HL-60 (cell line): ENCODE measurements at regions not wholly inside any gene's neighbourhood (a gene's known extent, or its start where the extent isn't known, plus 50 kb on each side); places are given as distances from the start of the nearest gene placed in this dataset.

Experiments used
- DNase-seq, 2 experiments: peaks; one replicate each; pipeline ENCODE4 v3.0.0-alpha.2; 2010 to 2020; ENCODE audit warnings: low read depth in 1 of 2, low spot score in 1 of 2
- H3K27ac ChIP-seq: fragments of 250-450 bp; sonication (Bioruptor Pico); replicated peaks from 2 replicates; pipeline ENCODE4 v1.5.1; 2020; ENCODE audit warnings: mild to moderate bottlenecking, moderate library complexity
- H3K27me3 ChIP-seq: fragments of 250-450 bp; sonication (Bioruptor Pico); 2 replicates; pipeline ENCODE4 v1.5.1; 2021; ENCODE audit warnings: mild to moderate bottlenecking, moderate library complexity; ENCODE audit not compliant: insufficient read depth, poor library complexity, severe bottlenecking
- H3K4me3 ChIP-seq: replicated peaks from 2 replicates; pipeline ENCODE4 v1.5.1; 2011; ENCODE audit warnings: mild to moderate bottlenecking, control low read depth, low read length; ENCODE audit not compliant: insufficient read depth
- CTCF ChIP-seq: IDR thresholded peaks from one replicate; pipeline ENCODE4 v1.5.1; 2011; ENCODE audit warnings: low read length, control low read depth, inconsistent platforms; ENCODE audit not compliant: insufficient read depth
- GABPA ChIP-seq: IDR thresholded peaks from 2 replicates; pipeline ENCODE4 v1.6.1; 2012; ENCODE audit warnings: low read depth
- POLR2AphosphoS5 ChIP-seq: IDR thresholded peaks from 2 replicates; pipeline ENCODE4 v1.6.1; 2012; ENCODE audit warnings: low read depth
- SPI1 ChIP-seq: IDR thresholded peaks from 2 replicates; pipeline ENCODE4 v1.6.1; 2012; ENCODE audit warnings: low read depth, mild to moderate bottlenecking, borderline replicate concordance
- TF ChIP-seq, protein P1 (sequence below): IDR thresholded peaks from 2 replicates; pipeline ENCODE4 v1.6.1; 2012; ENCODE audit warnings: low read depth; ENCODE audit not compliant: insufficient replicate concordance

- DNase-seq, result no peak
- no peak overlapping the region for H3K4me3 ChIP-seq
- no peak overlapping the region for H3K27ac ChIP-seq
- H3K27me3 ChIP-seq, result no peaks in the 10 kb centered on the region
- TF ChIP-seq CTCF, result no peak
- TF ChIP-seq, protein P1, sequence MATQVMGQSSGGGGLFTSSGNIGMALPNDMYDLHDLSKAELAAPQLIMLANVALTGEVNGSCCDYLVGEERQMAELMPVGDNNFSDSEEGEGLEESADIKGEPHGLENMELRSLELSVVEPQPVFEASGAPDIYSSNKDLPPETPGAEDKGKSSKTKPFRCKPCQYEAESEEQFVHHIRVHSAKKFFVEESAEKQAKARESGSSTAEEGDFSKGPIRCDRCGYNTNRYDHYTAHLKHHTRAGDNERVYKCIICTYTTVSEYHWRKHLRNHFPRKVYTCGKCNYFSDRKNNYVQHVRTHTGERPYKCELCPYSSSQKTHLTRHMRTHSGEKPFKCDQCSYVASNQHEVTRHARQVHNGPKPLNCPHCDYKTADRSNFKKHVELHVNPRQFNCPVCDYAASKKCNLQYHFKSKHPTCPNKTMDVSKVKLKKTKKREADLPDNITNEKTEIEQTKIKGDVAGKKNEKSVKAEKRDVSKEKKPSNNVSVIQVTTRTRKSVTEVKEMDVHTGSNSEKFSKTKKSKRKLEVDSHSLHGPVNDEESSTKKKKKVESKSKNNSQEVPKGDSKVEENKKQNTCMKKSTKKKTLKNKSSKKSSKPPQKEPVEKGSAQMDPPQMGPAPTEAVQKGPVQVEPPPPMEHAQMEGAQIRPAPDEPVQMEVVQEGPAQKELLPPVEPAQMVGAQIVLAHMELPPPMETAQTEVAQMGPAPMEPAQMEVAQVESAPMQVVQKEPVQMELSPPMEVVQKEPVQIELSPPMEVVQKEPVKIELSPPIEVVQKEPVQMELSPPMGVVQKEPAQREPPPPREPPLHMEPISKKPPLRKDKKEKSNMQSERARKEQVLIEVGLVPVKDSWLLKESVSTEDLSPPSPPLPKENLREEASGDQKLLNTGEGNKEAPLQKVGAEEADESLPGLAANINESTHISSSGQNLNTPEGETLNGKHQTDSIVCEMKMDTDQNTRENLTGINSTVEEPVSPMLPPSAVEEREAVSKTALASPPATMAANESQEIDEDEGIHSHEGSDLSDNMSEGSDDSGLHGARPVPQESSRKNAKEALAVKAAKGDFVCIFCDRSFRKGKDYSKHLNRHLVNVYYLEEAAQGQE, result no peak
- no peak for TF ChIP-seq SPI1
- TF ChIP-seq POLR2AphosphoS5, result no peak
- TF ChIP-seq GABPA, result no peak
Observed at GRCh38 chr12:114265036-114265435, 140.9 kb downstream of the TBX5 start.

- TF ChIP-seq POLR2AphosphoS5, result no peak
- no peak overlapping the region for H3K4me3 ChIP-seq
- H3K27ac ChIP-seq, result no peak overlapping the region
- no peaks in the 10 kb centered on the region for H3K27me3 ChIP-seq
- DNase-seq, result no peak
Observed at GRCh38 chr12:114263056-114263805, 142.7 kb downstream of the TBX5 start.

DNA sequence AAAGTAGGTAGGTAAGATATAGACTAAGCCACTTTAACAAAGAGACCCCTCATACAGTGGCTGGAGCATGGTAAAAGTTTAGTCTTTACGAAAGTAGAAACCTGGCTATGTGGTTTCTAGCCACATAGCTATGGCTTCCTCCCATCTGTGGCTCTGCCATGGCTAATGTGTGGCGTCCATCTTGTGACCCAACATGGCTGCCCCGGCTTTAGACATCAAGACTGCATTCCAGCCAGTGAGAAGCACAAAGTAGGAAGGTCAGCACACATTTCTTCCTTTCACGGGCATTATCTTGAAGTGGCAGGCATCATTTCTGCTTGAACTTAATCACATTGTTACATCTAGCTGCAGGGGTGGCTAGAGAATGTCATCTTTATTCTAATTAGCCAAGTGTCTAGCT is 148.3 kb downstream of the TBX5 start:
- H3K27ac ChIP-seq, result no peak overlapping the region
- TF ChIP-seq, protein P1, result no peak
- TF ChIP-seq POLR2AphosphoS5 (no peak), CTCF (no peak), GABPA (no peak), SPI1 (no peak)
- no peak overlapping the region for H3K4me3 ChIP-seq
- DNase-seq, result no peak
- H3K27me3 ChIP-seq, result no peaks in the 10 kb centered on the region

GRCh38 chr12:114254998-114255397 is 150.9 kb downstream of the TBX5 start:
- TF ChIP-seq POLR2AphosphoS5 (no peak), CTCF (no peak), GABPA (no peak), SPI1 (no peak)
- TF ChIP-seq, protein P1, result no peak
- no peaks in the 10 kb centered on the region for H3K27me3 ChIP-seq
- H3K27ac ChIP-seq, result no peak overlapping the region
- peak; percentile 12 for DNase-seq
- H3K4me3 ChIP-seq, result no peak overlapping the region
